ENCODE measurements at regions not wholly inside any gene's neighbourhood (a gene's known extent, or its start where the extent isn't known, plus 50 kb on each side); places are given as distances from the start of the nearest gene placed in this dataset.

DNA sequence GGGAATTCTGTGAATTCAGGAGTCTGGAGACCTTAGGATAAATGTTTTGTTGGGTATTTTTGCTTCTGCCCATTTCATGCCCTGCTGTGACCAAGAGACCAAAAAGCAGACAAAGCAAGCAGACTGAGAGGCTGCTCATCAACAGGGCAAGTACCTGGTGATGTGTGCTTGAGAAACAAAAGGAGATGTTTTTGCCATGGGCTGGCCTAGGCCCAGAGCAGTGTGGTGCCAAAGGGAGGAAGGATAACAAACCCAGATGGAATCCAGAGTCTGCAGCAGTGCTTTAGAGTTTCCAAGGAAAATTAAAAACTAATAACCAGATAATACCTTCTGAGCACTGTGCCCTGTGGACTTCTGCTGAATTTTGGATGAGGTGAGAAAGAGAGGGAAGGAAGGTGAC is 538.4 kb downstream of the STK39 start:
- no peak for TF ChIP-seq EZH2 (IDR thresholded peaks at IDR 0.05; ENCODE audit: borderline replicate concordance, low read depth, low read length, severe bottlenecking)
- TF ChIP-seq, protein P1, sequence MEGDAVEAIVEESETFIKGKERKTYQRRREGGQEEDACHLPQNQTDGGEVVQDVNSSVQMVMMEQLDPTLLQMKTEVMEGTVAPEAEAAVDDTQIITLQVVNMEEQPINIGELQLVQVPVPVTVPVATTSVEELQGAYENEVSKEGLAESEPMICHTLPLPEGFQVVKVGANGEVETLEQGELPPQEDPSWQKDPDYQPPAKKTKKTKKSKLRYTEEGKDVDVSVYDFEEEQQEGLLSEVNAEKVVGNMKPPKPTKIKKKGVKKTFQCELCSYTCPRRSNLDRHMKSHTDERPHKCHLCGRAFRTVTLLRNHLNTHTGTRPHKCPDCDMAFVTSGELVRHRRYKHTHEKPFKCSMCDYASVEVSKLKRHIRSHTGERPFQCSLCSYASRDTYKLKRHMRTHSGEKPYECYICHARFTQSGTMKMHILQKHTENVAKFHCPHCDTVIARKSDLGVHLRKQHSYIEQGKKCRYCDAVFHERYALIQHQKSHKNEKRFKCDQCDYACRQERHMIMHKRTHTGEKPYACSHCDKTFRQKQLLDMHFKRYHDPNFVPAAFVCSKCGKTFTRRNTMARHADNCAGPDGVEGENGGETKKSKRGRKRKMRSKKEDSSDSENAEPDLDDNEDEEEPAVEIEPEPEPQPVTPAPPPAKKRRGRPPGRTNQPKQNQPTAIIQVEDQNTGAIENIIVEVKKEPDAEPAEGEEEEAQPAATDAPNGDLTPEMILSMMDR (IDR thresholded peaks at IDR 0.05; ENCODE audit: borderline replicate concordance, extremely low read depth, low read length, poor library complexity, severe bottlenecking) = no peak
